ENCODE measurements at regions not wholly inside any gene's neighbourhood (a gene's known extent, or its start where the extent isn't known, plus 50 kb on each side); places are given as distances from the start of the nearest gene placed in this dataset.

- DNase-seq (ENCODE audit: low spot score), result no peak
- BruUV-seq (replicated peaks), result no TSS peak
- Histone ChIP-seq H3K27ac (ENCODE audit: low read depth, low read length, poor library complexity, severe bottlenecking) (no peak overlapping the region), H2AFZ (ENCODE audit: low read length) (no peak overlapping the region), H3K79me2 (ENCODE audit: insufficient read depth, low read depth, low read length) (no peaks in the 10 kb centered on the region), H3K9me3 (ENCODE audit: low read length) (no peaks in the 10 kb centered on the region), H4K20me1 (ENCODE audit: insufficient read depth, low read length) (no peaks in the 10 kb centered on the region), H3K36me3 (ENCODE audit: insufficient read depth, low read length) (no peaks in the 10 kb centered on the region), H3K9me2 (ENCODE audit: insufficient read depth, low read length) (no peaks in the 10 kb centered on the region), H3K4me3 (ENCODE audit: low read depth, low read length, poor library complexity, severe bottlenecking) (no peak overlapping the region), H3K4me2 (ENCODE audit: low read length) (no peak overlapping the region), H3K4me1 (ENCODE audit: insufficient read depth, low read length, poor library complexity, severe bottlenecking) (no peaks in the 10 kb centered on the region)
- POLR2A ChIA-PET, result no interaction called here
- TF ChIP-seq EZH2phosphoT487 (IDR thresholded peaks at IDR 0.05; ENCODE audit: borderline replicate concordance, low read depth, low read length), result no peak
- no peak for TF ChIP-seq CTCF (conservative IDR thresholded peaks at IDR 0.05; ENCODE audit: low read length)
- CTCF ChIA-PET (ENCODE audit: unreplicated experiment), result no interaction called here
- intact Hi-C loops (cut with micrococcal nuclease; ENCODE audit: unreplicated experiment), result no loop called here
These were observed 819.1 kb upstream of the EPHA5 start for GRCh38 chr4:66489370-66489769.

- H3K79me2 ChIP-seq (ENCODE audit: insufficient read depth, low read depth, low read length), result no peaks in the 10 kb centered on the region
- no peak for DNase-seq (ENCODE audit: low spot score)
- no TSS peak for BruUV-seq (replicated peaks)
- H3K4me3 ChIP-seq (ENCODE audit: low read depth, low read length, poor library complexity, severe bottlenecking), result no peak overlapping the region
- H3K9me3 ChIP-seq (ENCODE audit: low read length), result no peaks in the 10 kb centered on the region
- intact Hi-C loops (cut with micrococcal nuclease; ENCODE audit: unreplicated experiment), result no loop called here
- H3K4me2 ChIP-seq (ENCODE audit: low read length), result no peak overlapping the region
- no peaks in the 10 kb centered on the region for H3K36me3 ChIP-seq (ENCODE audit: insufficient read depth, low read length)
- H2AFZ ChIP-seq (ENCODE audit: low read length), result no peak overlapping the region
- H3K27ac ChIP-seq (ENCODE audit: low read depth, low read length, poor library complexity, severe bottlenecking), result no peak overlapping the region
- no peaks in the 10 kb centered on the region for H3K4me1 ChIP-seq (ENCODE audit: insufficient read depth, low read length, poor library complexity, severe bottlenecking)
- ChIA-PET POLR2A (no interaction called here), CTCF (ENCODE audit: unreplicated experiment) (no interaction called here)
- no peak for TF ChIP-seq CTCF (conservative IDR thresholded peaks at IDR 0.05; ENCODE audit: low read length)
- TF ChIP-seq EZH2phosphoT487 (IDR thresholded peaks at IDR 0.05; ENCODE audit: borderline replicate concordance, low read depth, low read length), result no peak
- no peaks in the 10 kb centered on the region for H3K9me2 ChIP-seq (ENCODE audit: insufficient read depth, low read length)
- no peaks in the 10 kb centered on the region for H4K20me1 ChIP-seq (ENCODE audit: insufficient read depth, low read length)
These were observed 815.8 kb upstream of the EPHA5 start for GRCh38 chr4:66486068-66486467.

- no peak for DNase-seq (ENCODE audit: low spot score)
- TF ChIP-seq EZH2phosphoT487 (IDR thresholded peaks at IDR 0.05; ENCODE audit: borderline replicate concordance, low read depth, low read length) (no peak), CTCF (conservative IDR thresholded peaks at IDR 0.05; ENCODE audit: low read length) (no peak)
- BruUV-seq (replicated peaks), result no TSS peak
- H3K9me2 ChIP-seq (ENCODE audit: insufficient read depth, low read length), result no peaks in the 10 kb centered on the region
- CTCF ChIA-PET (ENCODE audit: unreplicated experiment), result no interaction called here
- H3K9me3 ChIP-seq (ENCODE audit: low read length), result no peaks in the 10 kb centered on the region
- intact Hi-C loops (cut with micrococcal nuclease; ENCODE audit: unreplicated experiment), result no loop called here
- POLR2A ChIA-PET, result no interaction called here
- no peaks in the 10 kb centered on the region for H4K20me1 ChIP-seq (ENCODE audit: insufficient read depth, low read length)
- H3K4me1 ChIP-seq (ENCODE audit: insufficient read depth, low read length, poor library complexity, severe bottlenecking), result no peaks in the 10 kb centered on the region
- no peaks in the 10 kb centered on the region for H3K36me3 ChIP-seq (ENCODE audit: insufficient read depth, low read length)
- H3K79me2 ChIP-seq (ENCODE audit: insufficient read depth, low read depth, low read length), result no peaks in the 10 kb centered on the region
- no peak overlapping the region for H3K27ac ChIP-seq (ENCODE audit: low read depth, low read length, poor library complexity, severe bottlenecking)
- no peak overlapping the region for H3K4me2 ChIP-seq (ENCODE audit: low read length)
- H2AFZ ChIP-seq (ENCODE audit: low read length), result no peak overlapping the region
- no peak overlapping the region for H3K4me3 ChIP-seq (ENCODE audit: low read depth, low read length, poor library complexity, severe bottlenecking)
These were observed 811.9 kb upstream of the EPHA5 start for GRCh38 chr4:66482186-66482585.

Data from OCI-LY7 (cell line).